Esophagus (tissue), 2 donors: ENCODE measurements at regions not wholly inside any gene's neighbourhood (a gene's known extent, or its start where the extent isn't known, plus 50 kb on each side); places are given as distances from the start of the nearest gene placed in this dataset.
"Not testable (repeated sequence)": the region's sequence is repeated elsewhere in the genome, so short reads cannot be mapped to it uniquely, and the experiment has no call there.

ENCODE experiments used
- H3K27ac ChIP-seq, 2 donors: one replicate each; pipeline ENCODE4 v1.5.1; 2013; ENCODE audit warnings: low read depth in 2 of 2, mild to moderate bottlenecking in 2 of 2, inconsistent platforms in 1 of 2, low read length in 1 of 2, moderate library complexity in 1 of 2
- H3K27me3 ChIP-seq, 2 donors: one replicate each; pipeline ENCODE4 v1.6.1; 2013; ENCODE audit warnings: low read length in 2 of 2, control low read depth in 1 of 2, mild to moderate bottlenecking in 1 of 2; ENCODE audit not compliant: insufficient read depth in 2 of 2, control insufficient read depth in 1 of 2
- H3K36me3 ChIP-seq, 2 donors: one replicate each; pipeline ENCODE4 v1.6.1; 2013; ENCODE audit warnings: low read length in 1 of 2; ENCODE audit not compliant: control insufficient read depth in 2 of 2, insufficient read depth in 2 of 2
- H3K4me1 ChIP-seq, 2 donors: one replicate each; pipeline ENCODE4 v1.6.1; 2013; ENCODE audit warnings: low read length in 1 of 2; ENCODE audit not compliant: control insufficient read depth in 2 of 2, insufficient read depth in 2 of 2
- H3K4me3 ChIP-seq, 2 donors: one replicate each; pipeline ENCODE4 v1.5.1; 2013; ENCODE audit warnings: low read length in 2 of 2, mild to moderate bottlenecking in 2 of 2, low read depth in 1 of 2, moderate library complexity in 1 of 2
- H3K9me3 ChIP-seq, 2 donors: one replicate each; pipeline ENCODE4 v1.6.1; 2013; ENCODE audit warnings: mild to moderate bottlenecking in 2 of 2, low read depth in 1 of 2, low read length in 1 of 2, moderate library complexity in 1 of 2; ENCODE audit not compliant: control insufficient read depth in 2 of 2, insufficient read depth in 1 of 2
- WGBS, 2 donors: extraction: QIAGEN DNeasy Blood & Tissue Kit; methylation state at CpG; one replicate each; pipeline ENCODE4 v1.1.7; 2013; 5-methylcytosine and 5-hydroxymethylcytosine counted together
- donor health status: healthy with polysubstance abuse.
- donor health status: Bipolar disorder and iron deficiency.

GRCh38 chr20:51955756-51956155 lies 153.4 kb upstream of the SALL4 start:
- H3K9me3 ChIP-seq = no peaks in the 10 kb centered on the region
- H3K36me3 ChIP-seq = no peaks in the 10 kb centered on the region
- 91 to 96% methylated on average over 3 of the region's 3 CpGs for WGBS, 2 donors
- H3K4me1 ChIP-seq = no peaks in the 10 kb centered on the region
- H3K4me3 ChIP-seq = no peak overlapping the region
- no peaks in the 10 kb centered on the region for H3K27me3 ChIP-seq
- no peak overlapping the region for H3K27ac ChIP-seq

- WGBS, 2 donors = 80 to 84% methylated on average over 8 of the region's 8 CpGs
Observed at GRCh38 chr20:51953731-51954340, 151.5 kb upstream of the SALL4 start.

GRCh38 chr20:51950926-51951325 lies 148.6 kb upstream of the SALL4 start:
- WGBS, 2 donors = 60 to 73% methylated on average over 4 of the region's 4 CpGs
- Histone ChIP-seq H3K27ac (no peak overlapping the region), H3K36me3 (no peaks in the 10 kb centered on the region), H3K9me3 (no peaks in the 10 kb centered on the region), H3K27me3 (no peaks in the 10 kb centered on the region), H3K4me1 (no peaks in the 10 kb centered on the region), H3K4me3 (no peak overlapping the region)

More at GRCh38 chr20:51953731-51954340, 151.5 kb upstream of the SALL4 start:
- Histone ChIP-seq H3K4me3 (no peak overlapping the region), H3K27ac (no peak overlapping the region), H3K36me3 (no peaks in the 10 kb centered on the region), H3K9me3 (no peaks in the 10 kb centered on the region), H3K4me1 (no peaks in the 10 kb centered on the region), H3K27me3 (no peaks in the 10 kb centered on the region)

GRCh38 chr20:51946586-51946985 lies 144.3 kb upstream of the SALL4 start:
- Histone ChIP-seq H3K36me3 (no peaks in the 10 kb centered on the region), H3K9me3 (no peaks in the 10 kb centered on the region), H3K27ac (no peak overlapping the region), H3K4me3 (no peak overlapping the region), H3K27me3 (no peaks in the 10 kb centered on the region), H3K4me1 (no peaks in the 10 kb centered on the region)

GRCh38 chr20:51945881-51946280 lies 143.6 kb upstream of the SALL4 start:
- H3K4me3 ChIP-seq = no peak overlapping the region
- WGBS, 2 donors = 90 to 93% methylated on average over 5 of the region's 5 CpGs
- no peaks in the 10 kb centered on the region for H3K27me3 ChIP-seq
- H3K9me3 ChIP-seq = no peaks in the 10 kb centered on the region
- no peaks in the 10 kb centered on the region for H3K36me3 ChIP-seq
- no peak overlapping the region for H3K27ac ChIP-seq
- H3K4me1 ChIP-seq = no peaks in the 10 kb centered on the region

- Histone ChIP-seq H3K27me3 (no peaks in the 10 kb centered on the region), H3K27ac (no peak overlapping the region), H3K36me3 (no peaks in the 10 kb centered on the region), H3K4me3 (no peak overlapping the region), H3K4me1 (no peaks in the 10 kb centered on the region), H3K9me3 (no peaks in the 10 kb centered on the region)
- 75 to 79% methylated on average over 5 of the region's 5 CpGs for whole genome bisulfite sequencing, 2 donors
Observed at GRCh38 chr20:51945177-51945576, 142.9 kb upstream of the SALL4 start.

- Histone ChIP-seq H3K4me1 (no peaks in the 10 kb centered on the region), H3K27me3 (no peaks in the 10 kb centered on the region), H3K36me3 (no peaks in the 10 kb centered on the region), H3K4me3 (no peak overlapping the region), H3K9me3 (no peaks in the 10 kb centered on the region), H3K27ac (no peak overlapping the region)
- 90 to 94% methylated on average over 5 of the region's 5 CpGs for whole genome bisulfite sequencing, 2 donors
Observed at GRCh38 chr20:51943761-51944160, 141.4 kb upstream of the SALL4 start.

- H3K4me3 ChIP-seq, H3K9me3 ChIP-seq, H3K36me3 ChIP-seq, H3K27me3 ChIP-seq, H3K27ac ChIP-seq, H3K4me1 ChIP-seq: not testable (repeated sequence)
- WGBS, 2 donors = 84 to 91% methylated on average over 6 of the region's 6 CpGs
Observed at GRCh38 chr20:51943326-51943725, 141.0 kb upstream of the SALL4 start.

- WGBS, 2 donors = 89 to 93% methylated on average over 6 of the region's 6 CpGs
- H3K4me3 ChIP-seq = no peak overlapping the region
- H3K9me3 ChIP-seq = no peaks in the 10 kb centered on the region
- H3K27me3 ChIP-seq = no peaks in the 10 kb centered on the region
- no peaks in the 10 kb centered on the region for H3K4me1 ChIP-seq
- H3K36me3 ChIP-seq = no peaks in the 10 kb centered on the region
- no peak overlapping the region for H3K27ac ChIP-seq
Observed at GRCh38 chr20:51941503-51941902, 139.2 kb upstream of the SALL4 start.

GRCh38 chr20:51939259-51939585 lies 136.9 kb upstream of the SALL4 start:
- no peaks in the 10 kb centered on the region for H3K36me3 ChIP-seq
- no peaks in the 10 kb centered on the region for H3K9me3 ChIP-seq
- H3K4me1 ChIP-seq = no peaks in the 10 kb centered on the region
- WGBS, 2 donors = 68 to 77% methylated on average over 6 of the region's 6 CpGs
- H3K4me3 ChIP-seq = no peak overlapping the region
- no peak overlapping the region for H3K27ac ChIP-seq
- H3K27me3 ChIP-seq = no peaks in the 10 kb centered on the region
